HEK293 (cell line): ENCODE measurements at regions not wholly inside any gene's neighbourhood (a gene's known extent, or its start where the extent isn't known, plus 50 kb on each side); places are given as distances from the start of the nearest gene placed in this dataset.

ENCODE experiments used
- CTCF ChIA-PET: fragments of 350-600 bp; formaldehyde crosslinking; extraction: SDS; loops from one replicate; lab custom pipeline; 2021; ENCODE audit warnings: antibody characterized with exemption; lab: Yijun Ruan, JAX
- POLR2A ChIA-PET: fragments of 300-600 bp; formaldehyde crosslinking; extraction: SDS; loops from one replicate; lab custom pipeline; 2020; ENCODE audit warnings: antibody characterized with exemption, inconsistent platforms; lab: Yijun Ruan, JAX
- H3K27ac ChIP-seq: fragments of 200-500 bp; sonication (Bioruptor generic); 2 replicates; pipeline ENCODE4 v1.5.1; 2014; ENCODE audit warnings: low read depth, low read length, control low read depth, inconsistent platforms; ENCODE audit errors: extremely low read depth
- H3K36me3 ChIP-seq, 2 experiments: fragments of 200-500 bp in 1 of 2; sonication (Bioruptor generic) in 1 of 2; 1 replicate in 1 of 2; 2 replicates in 1 of 2; pipeline ENCODE4 v1.5.1; 2014 to 2017; ENCODE audit warnings: inconsistent platforms in 2 of 2, low read length in 2 of 2; ENCODE audit not compliant: control insufficient read depth in 2 of 2, insufficient read depth in 1 of 2
- H3K4me1 ChIP-seq: fragments of 200-500 bp; sonication (Bioruptor generic); 2 replicates; pipeline ENCODE4 v1.5.1; 2014; ENCODE audit warnings: mild to moderate bottlenecking, low read length, inconsistent platforms; ENCODE audit not compliant: control insufficient read depth, insufficient read depth
- H3K4me3 ChIP-seq: 2 replicates; pipeline ENCODE4 v1.5.1; 2011; ENCODE audit warnings: low read depth, mild to moderate bottlenecking, control low read depth, low read length, moderate library complexity
- H3K9me3 ChIP-seq: fragments of 200-500 bp; sonication (Bioruptor generic); 2 replicates; pipeline ENCODE4 v1.5.1; 2014; ENCODE audit warnings: low read depth, low read length, inconsistent platforms; ENCODE audit not compliant: control insufficient read depth, insufficient read depth
- EGR2 ChIP-seq: fragments of 450-650 bp; formaldehyde crosslinking; IDR thresholded peaks from 2 replicates; pipeline ENCODE4 v1.5.1; 2016; ENCODE audit warnings: low read depth, missing biosample characterization, missing genetic modification characterization
- SP2 ChIP-seq: fragments of 450-650 bp; formaldehyde crosslinking; IDR thresholded peaks from 2 replicates; pipeline ENCODE4 v1.5.1; 2016; ENCODE audit warnings: missing biosample characterization, missing genetic modification characterization
- ZBTB20 ChIP-seq: fragments of 450-650 bp; formaldehyde crosslinking; IDR thresholded peaks from 2 replicates; pipeline ENCODE4 v1.5.1; 2016; ENCODE audit warnings: missing biosample characterization, missing genetic modification characterization
- ZFHX2 ChIP-seq: fragments of 450-650 bp; formaldehyde crosslinking; conservative IDR thresholded peaks from 2 replicates; pipeline ENCODE4 v1.5.1; 2016; ENCODE audit warnings: missing biosample characterization, missing genetic modification characterization
- ZNF10 ChIP-seq: fragments of 450-650 bp; formaldehyde crosslinking; IDR thresholded peaks from 2 replicates; pipeline ENCODE4 v1.5.1; 2017; ENCODE audit warnings: missing biosample characterization, missing genetic modification characterization
- ZNF184 ChIP-seq: fragments of 450-650 bp; IDR thresholded peaks from 2 replicates; pipeline ENCODE4 v1.5.1; 2018; ENCODE audit warnings: missing biosample characterization, mild to moderate bottlenecking, missing genetic modification characterization
- ZNF302 ChIP-seq: fragments of 450-650 bp; formaldehyde crosslinking; IDR thresholded peaks from 2 replicates; pipeline ENCODE4 v1.5.1; 2016; ENCODE audit warnings: missing biosample characterization, missing genetic modification characterization, low read depth
- ZNF544 ChIP-seq: fragments of 450-650 bp; formaldehyde crosslinking; IDR thresholded peaks from 2 replicates; pipeline ENCODE4 v1.5.0; 2017; ENCODE audit warnings: missing biosample characterization, missing genetic modification characterization
- ZNF596 ChIP-seq: fragments of 450-650 bp; IDR thresholded peaks from 2 replicates; pipeline ENCODE4 v1.5.0; 2018; ENCODE audit warnings: missing biosample characterization, mild to moderate bottlenecking, missing genetic modification characterization, moderate library complexity
- ZNF785 ChIP-seq: fragments of 450-650 bp; formaldehyde crosslinking; IDR thresholded peaks from 2 replicates; pipeline ENCODE4 v1.5.1; 2016; ENCODE audit warnings: missing biosample characterization, missing genetic modification characterization
- ZNF792 ChIP-seq: fragments of 450-650 bp; formaldehyde crosslinking; IDR thresholded peaks from 2 replicates; pipeline ENCODE4 v1.5.1; 2016; ENCODE audit warnings: missing biosample characterization, missing genetic modification characterization
- TF ChIP-seq, protein P1 (sequence below): fragments of 450-650 bp; IDR thresholded peaks from 2 replicates; pipeline ENCODE4 v1.5.1; 2018; ENCODE audit warnings: missing biosample characterization, missing genetic modification characterization
- TF ChIP-seq, protein P2 (sequence below): fragments of 450-650 bp; formaldehyde crosslinking; IDR thresholded peaks from 2 replicates; pipeline ENCODE4 v1.5.1; 2016; ENCODE audit warnings: missing biosample characterization, missing genetic modification characterization
- TF ChIP-seq, protein P3 (sequence below): fragments of 450-650 bp; formaldehyde crosslinking; IDR thresholded peaks from 2 replicates; pipeline ENCODE4 v1.5.1; 2016; ENCODE audit warnings: missing biosample characterization, missing genetic modification characterization

DNA sequence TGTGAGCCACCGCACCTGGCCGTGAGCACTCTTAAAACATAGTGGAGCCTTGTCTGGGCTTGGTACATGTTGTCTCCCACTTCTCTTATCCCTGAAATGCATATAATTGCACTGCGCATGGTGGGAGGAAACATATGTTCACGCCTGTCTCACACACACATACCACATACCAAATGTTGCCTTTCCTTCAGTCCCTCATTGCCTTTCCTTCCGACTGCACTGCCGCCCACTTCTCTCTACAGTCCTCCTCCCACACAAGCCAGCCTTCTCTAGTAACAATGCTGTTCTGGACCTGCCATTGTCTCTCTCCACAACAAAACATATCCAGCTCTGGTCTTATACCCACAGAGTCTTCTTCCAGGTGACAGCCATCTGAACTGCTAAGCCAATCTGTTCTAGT, 88.3 kb upstream of the PTHLH start:
- Histone ChIP-seq H3K4me1 (no peaks in the 10 kb centered on the region), H3K4me3 (no peak overlapping the region), H3K9me3 (no peaks in the 10 kb centered on the region), H3K27ac (no peak overlapping the region), H3K36me3 (no peaks in the 10 kb centered on the region)
- POLR2A ChIA-PET = no interaction called here
- CTCF ChIA-PET = no interaction called here
- TF ChIP-seq EGR2 (tag by site-specific recombination) (peak; percentile 84), ZFHX2 (tag by site-specific recombination) (peak; percentile 69), ZNF184 (tag by site-specific recombination) (no peak), ZNF792 (tag by site-specific recombination) (no peak)

DNA sequence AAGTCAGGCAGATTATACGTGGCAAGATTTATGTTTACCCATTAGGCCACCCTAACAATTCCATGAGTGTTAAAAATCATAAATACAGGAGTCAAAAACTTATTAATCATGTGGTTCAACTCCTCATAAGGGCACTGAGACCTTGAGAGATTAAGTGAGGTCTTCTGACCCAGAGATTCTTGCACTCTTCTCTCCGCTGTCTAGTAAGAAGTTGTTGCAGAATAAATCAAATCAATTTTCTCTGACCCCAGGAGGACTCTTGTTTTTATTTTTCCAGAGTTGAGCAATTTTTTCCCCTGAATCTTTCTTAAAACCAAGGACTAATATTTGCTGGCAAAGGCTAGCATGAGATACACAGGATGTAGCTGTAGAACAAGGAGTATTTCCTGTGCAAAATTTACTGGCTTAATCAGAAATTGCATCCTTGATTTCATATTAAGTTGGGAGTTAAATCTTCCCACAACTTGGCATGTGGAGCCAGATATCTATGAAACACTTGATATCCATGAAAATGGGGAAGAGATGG, 90.9 kb upstream of the PTHLH start:
- no peaks in the 10 kb centered on the region for H3K4me1 ChIP-seq
- no peaks in the 10 kb centered on the region for H3K36me3 ChIP-seq
- TF ChIP-seq SP2 (tag by site-specific recombination) = no peak
- TF ChIP-seq, protein P1, sequence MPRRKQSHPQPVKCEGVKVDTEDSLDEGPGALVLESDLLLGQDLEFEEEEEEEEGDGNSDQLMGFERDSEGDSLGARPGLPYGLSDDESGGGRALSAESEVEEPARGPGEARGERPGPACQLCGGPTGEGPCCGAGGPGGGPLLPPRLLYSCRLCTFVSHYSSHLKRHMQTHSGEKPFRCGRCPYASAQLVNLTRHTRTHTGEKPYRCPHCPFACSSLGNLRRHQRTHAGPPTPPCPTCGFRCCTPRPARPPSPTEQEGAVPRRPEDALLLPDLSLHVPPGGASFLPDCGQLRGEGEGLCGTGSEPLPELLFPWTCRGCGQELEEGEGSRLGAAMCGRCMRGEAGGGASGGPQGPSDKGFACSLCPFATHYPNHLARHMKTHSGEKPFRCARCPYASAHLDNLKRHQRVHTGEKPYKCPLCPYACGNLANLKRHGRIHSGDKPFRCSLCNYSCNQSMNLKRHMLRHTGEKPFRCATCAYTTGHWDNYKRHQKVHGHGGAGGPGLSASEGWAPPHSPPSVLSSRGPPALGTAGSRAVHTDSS (tag by site-specific recombination) = no peak
- TF ChIP-seq ZNF544 (tag by site-specific recombination) = no peak
- POLR2A ChIA-PET = no interaction called here
- no peak overlapping the region for H3K27ac ChIP-seq
- H3K9me3 ChIP-seq = no peaks in the 10 kb centered on the region
- CTCF ChIA-PET = interaction anchor here (0.6 kb wide), 1 partner anchor 112 kb away, joined by 4 read pairs; no protein-coding TSS in a partner anchor
- H3K4me3 ChIP-seq = no peak overlapping the region

GRCh38 chr12:28065374-28065773, 92.8 kb upstream of the PTHLH start:
- ChIA-PET CTCF (no interaction called here), POLR2A (no interaction called here)
- H3K36me3 ChIP-seq = no peaks in the 10 kb centered on the region
- H3K27ac ChIP-seq = no peak overlapping the region
- TF ChIP-seq ZBTB20 = no peak
- no peaks in the 10 kb centered on the region for H3K4me1 ChIP-seq
- H3K9me3 ChIP-seq = no peaks in the 10 kb centered on the region
- H3K4me3 ChIP-seq = no peak overlapping the region

- H3K36me3 ChIP-seq = no peaks in the 10 kb centered on the region
- CTCF ChIA-PET = interaction anchor here (0.5 kb wide), 1 partner anchor 74 kb away, joined by 3 read pairs; no protein-coding TSS in a partner anchor
- no peaks in the 10 kb centered on the region for H3K9me3 ChIP-seq
- no peak overlapping the region for H3K27ac ChIP-seq
- no peak for TF ChIP-seq ZNF10 (tag by site-specific recombination)
- TF ChIP-seq, protein P2, sequence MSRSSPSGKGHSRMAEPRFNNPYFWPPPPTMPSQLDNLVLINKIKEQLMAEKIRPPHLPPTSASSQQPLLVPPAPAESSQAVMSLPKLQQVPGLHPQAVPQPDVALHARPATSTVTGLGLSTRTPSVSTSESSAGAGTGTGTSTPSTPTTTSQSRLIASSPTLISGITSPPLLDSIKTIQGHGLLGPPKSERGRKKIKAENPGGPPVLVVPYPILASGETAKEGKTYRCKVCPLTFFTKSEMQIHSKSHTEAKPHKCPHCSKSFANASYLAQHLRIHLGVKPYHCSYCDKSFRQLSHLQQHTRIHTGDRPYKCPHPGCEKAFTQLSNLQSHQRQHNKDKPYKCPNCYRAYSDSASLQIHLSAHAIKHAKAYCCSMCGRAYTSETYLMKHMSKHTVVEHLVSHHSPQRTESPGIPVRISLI (tag by site-specific recombination) = no peak
- no peak for TF ChIP-seq ZNF785 (tag by site-specific recombination)
- TF ChIP-seq ZBTB20 = no peak
- TF ChIP-seq, protein P3, sequence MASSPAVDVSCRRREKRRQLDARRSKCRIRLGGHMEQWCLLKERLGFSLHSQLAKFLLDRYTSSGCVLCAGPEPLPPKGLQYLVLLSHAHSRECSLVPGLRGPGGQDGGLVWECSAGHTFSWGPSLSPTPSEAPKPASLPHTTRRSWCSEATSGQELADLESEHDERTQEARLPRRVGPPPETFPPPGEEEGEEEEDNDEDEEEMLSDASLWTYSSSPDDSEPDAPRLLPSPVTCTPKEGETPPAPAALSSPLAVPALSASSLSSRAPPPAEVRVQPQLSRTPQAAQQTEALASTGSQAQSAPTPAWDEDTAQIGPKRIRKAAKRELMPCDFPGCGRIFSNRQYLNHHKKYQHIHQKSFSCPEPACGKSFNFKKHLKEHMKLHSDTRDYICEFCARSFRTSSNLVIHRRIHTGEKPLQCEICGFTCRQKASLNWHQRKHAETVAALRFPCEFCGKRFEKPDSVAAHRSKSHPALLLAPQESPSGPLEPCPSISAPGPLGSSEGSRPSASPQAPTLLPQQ (tag by site-specific recombination) = no peak
- no peak for TF ChIP-seq ZNF302 (tag by site-specific recombination)
- TF ChIP-seq ZNF596 (tag by site-specific recombination) = no peak
- POLR2A ChIA-PET = no interaction called here
- H3K4me1 ChIP-seq = no peaks in the 10 kb centered on the region
- H3K4me3 ChIP-seq = no peak overlapping the region
These were observed 93.5 kb upstream of the PTHLH start for GRCh38 chr12:28065889-28066630.
